Lung (tissue), 11 donors: ENCODE measurements at regions not wholly inside any gene's neighbourhood (a gene's known extent, or its start where the extent isn't known, plus 50 kb on each side); places are given as distances from the start of the nearest gene placed in this dataset.

Experiments used
- ATAC-seq: fragments of 200-7000 bp; cut with Tn5 transposase; one replicate; pipeline ENCODE4 v1.9.1; 2020; ENCODE audit warnings: moderate number of reproducible peaks; ENCODE audit not compliant: insufficient read depth, low FRiP score
- DNase-seq, 3 donors: peaks; one replicate each; pipeline ENCODE4 v3.0.0-alpha.2; 2013 to 2017
- H3K27ac ChIP-seq, 2 donors: one replicate each; pipeline ENCODE4 v1.5.1; 2013; ENCODE audit warnings: mild to moderate bottlenecking in 2 of 2, moderate library complexity in 2 of 2, control low read depth in 1 of 2, inconsistent platforms in 1 of 2, low read depth in 1 of 2, low read length in 1 of 2
- H3K27me3 ChIP-seq, 3 donors: one replicate each; pipeline ENCODE4 v1.5.1; 2013; ENCODE audit warnings: low read length in 2 of 3; ENCODE audit not compliant: control insufficient read depth in 3 of 3, insufficient read depth in 3 of 3
- H3K36me3 ChIP-seq, 4 donors: one replicate each; pipeline ENCODE4 v1.5.1; 2013; ENCODE audit warnings: low read length in 4 of 4, mild to moderate bottlenecking in 1 of 4, moderate library complexity in 1 of 4; ENCODE audit not compliant: control insufficient read depth in 4 of 4, insufficient read depth in 4 of 4
- H3K4me1 ChIP-seq, 5 donors: one replicate each; pipeline ENCODE4 v1.5.1; 2013; ENCODE audit warnings: low read length in 5 of 5, mild to moderate bottlenecking in 2 of 5, moderate library complexity in 1 of 5; ENCODE audit not compliant: control insufficient read depth in 5 of 5, insufficient read depth in 5 of 5
- H3K4me3 ChIP-seq: one replicate; pipeline ENCODE4 v1.5.1; 2013; ENCODE audit warnings: mild to moderate bottlenecking, control low read depth, moderate library complexity
- H3K9ac ChIP-seq, 2 donors: one replicate each; pipeline ENCODE4 v1.5.1; 2013; ENCODE audit warnings: low read length in 2 of 2, control low read depth in 1 of 2; ENCODE audit not compliant: insufficient read depth in 1 of 2
- H3K9me3 ChIP-seq, 4 donors: one replicate each; pipeline ENCODE4 v1.5.1; 2013; ENCODE audit warnings: low read length in 3 of 4, mild to moderate bottlenecking in 1 of 4, moderate library complexity in 1 of 4; ENCODE audit not compliant: control insufficient read depth in 4 of 4, insufficient read depth in 3 of 4
- WGBS, 2 donors: extraction: QIAGEN DNeasy Blood & Tissue Kit; methylation state at CpG; one replicate each; pipeline ENCODE4 v1.1.7; 2013; 5-methylcytosine and 5-hydroxymethylcytosine counted together
- TF ChIP-seq, protein P1 (sequence below): IDR thresholded peaks from 2 replicates; pipeline ENCODE4 v1.5.1; 2012; ENCODE audit warnings: mild to moderate bottlenecking; ENCODE audit errors: control extremely low read depth, extremely low read depth
- donor health status: control.
- donor health status: control.
- donor health status: Bipolar disorder and iron deficiency.
- donor health status: healthy.
- donor health status: DM: yes; HTN: yes; CAD: no.

DNA sequence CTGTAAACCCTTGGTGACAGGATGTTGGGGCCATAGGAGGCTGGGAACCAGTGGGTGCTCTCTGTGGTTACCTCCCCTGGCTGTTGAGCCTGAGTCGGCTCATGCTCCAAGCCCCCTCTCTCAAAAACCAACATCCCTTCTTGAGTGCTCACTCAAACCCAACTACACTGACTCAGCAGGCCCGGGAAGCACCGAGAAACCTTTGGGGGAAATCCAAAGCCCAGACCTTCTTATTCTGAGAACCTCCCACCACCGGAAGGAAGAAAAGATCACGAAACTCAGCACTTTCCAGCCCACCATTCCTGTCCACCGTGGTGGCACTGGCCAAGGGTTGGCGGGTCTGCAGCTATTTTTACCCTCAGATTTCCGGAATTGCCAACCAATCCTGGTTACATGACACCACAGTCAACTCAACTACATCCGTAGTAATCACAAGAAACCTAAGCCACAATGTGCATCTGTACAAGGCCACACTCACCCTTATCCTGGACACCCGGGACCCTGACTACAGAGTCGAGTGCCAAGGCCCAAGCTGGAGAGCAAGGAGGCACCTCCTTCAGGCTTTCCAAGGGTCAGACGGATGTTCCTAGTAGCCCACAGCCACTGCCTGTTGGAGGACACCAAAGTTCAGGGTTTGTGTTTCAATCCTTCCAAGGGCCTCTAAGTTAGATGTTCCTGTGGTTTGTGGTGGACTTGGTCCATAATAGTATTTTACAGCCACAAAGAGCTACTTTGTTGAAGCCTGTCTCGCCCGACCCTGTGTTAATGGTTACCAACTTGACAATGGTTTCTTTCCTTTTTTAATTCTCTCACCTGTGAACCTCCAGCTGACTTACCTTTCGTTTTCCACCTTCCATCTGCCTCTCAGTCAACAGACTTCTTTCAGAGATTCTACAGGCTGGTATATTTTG is 317.0 kb downstream of the CDC5L start:
- no peak for DNase-seq
- no peak overlapping the region for H3K9ac ChIP-seq

DNA sequence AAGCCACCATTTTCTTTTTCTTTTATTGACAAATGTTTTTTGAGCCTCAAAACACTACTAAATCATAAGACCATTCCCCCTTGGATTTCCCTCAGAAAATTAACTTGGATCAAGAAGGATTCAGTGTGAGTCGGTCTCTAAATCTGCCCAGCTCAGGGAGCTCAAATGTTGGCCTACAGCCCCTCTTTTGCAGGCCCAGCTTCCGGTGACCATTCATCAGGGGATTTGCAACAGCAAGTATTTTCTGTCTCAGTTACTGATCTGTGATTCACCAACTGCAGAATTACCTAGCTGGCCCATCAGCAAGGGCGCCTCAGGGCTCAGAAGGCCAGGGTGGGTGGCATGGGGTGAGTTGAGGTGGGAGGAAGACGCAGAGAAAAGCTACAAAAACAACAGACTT is 318.1 kb downstream of the CDC5L start:
- Histone ChIP-seq H3K9me3 (no peaks in the 10 kb centered on the region), H3K4me1 (no peaks in the 10 kb centered on the region), H3K36me3 (no peaks in the 10 kb centered on the region), H3K4me3 (no peak overlapping the region), H3K9ac (no peak overlapping the region), H3K27me3 (no peaks in the 10 kb centered on the region), H3K27ac (no peak overlapping the region)
- no peak for ATAC-seq
- 93% methylated on average over 4 of the region's 4 CpGs for WGBS, 2 donors
- TF ChIP-seq, protein P1, sequence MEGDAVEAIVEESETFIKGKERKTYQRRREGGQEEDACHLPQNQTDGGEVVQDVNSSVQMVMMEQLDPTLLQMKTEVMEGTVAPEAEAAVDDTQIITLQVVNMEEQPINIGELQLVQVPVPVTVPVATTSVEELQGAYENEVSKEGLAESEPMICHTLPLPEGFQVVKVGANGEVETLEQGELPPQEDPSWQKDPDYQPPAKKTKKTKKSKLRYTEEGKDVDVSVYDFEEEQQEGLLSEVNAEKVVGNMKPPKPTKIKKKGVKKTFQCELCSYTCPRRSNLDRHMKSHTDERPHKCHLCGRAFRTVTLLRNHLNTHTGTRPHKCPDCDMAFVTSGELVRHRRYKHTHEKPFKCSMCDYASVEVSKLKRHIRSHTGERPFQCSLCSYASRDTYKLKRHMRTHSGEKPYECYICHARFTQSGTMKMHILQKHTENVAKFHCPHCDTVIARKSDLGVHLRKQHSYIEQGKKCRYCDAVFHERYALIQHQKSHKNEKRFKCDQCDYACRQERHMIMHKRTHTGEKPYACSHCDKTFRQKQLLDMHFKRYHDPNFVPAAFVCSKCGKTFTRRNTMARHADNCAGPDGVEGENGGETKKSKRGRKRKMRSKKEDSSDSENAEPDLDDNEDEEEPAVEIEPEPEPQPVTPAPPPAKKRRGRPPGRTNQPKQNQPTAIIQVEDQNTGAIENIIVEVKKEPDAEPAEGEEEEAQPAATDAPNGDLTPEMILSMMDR, result no peak
- no peak for DNase-seq

More for the DNA sequence above, 317.0 kb downstream of the CDC5L start:
- Histone ChIP-seq H3K9me3 (no peaks in the 10 kb centered on the region), H3K36me3 (no peaks in the 10 kb centered on the region), H3K4me3 (no peak overlapping the region), H3K27ac (no peak overlapping the region), H3K27me3 (no peaks in the 10 kb centered on the region), H3K4me1 (no peaks in the 10 kb centered on the region)
- 87 to 97% methylated on average over 15 of the region's 15 CpGs for WGBS, 2 donors
- TF ChIP-seq, protein P1, result no peak
- ATAC-seq, result no peak

GRCh38 chr6:44706011-44706410 is 318.5 kb downstream of the CDC5L start:
- Histone ChIP-seq H3K27ac (no peak overlapping the region), H3K4me1 (no peaks in the 10 kb centered on the region), H3K4me3 (no peak overlapping the region), H3K36me3 (no peaks in the 10 kb centered on the region), H3K27me3 (no peaks in the 10 kb centered on the region), H3K9ac (no peak overlapping the region), H3K9me3 (no peaks in the 10 kb centered on the region)
- TF ChIP-seq, protein P1, result no peak
- ATAC-seq (no peak), DNase-seq (no peak)
- 88 to 95% methylated on average over 5 of the region's 5 CpGs for WGBS, 2 donors
